ENCODE measurements at regions not wholly inside any gene's neighbourhood (a gene's known extent, or its start where the extent isn't known, plus 50 kb on each side); places are given as distances from the start of the nearest gene placed in this dataset.

DNA sequence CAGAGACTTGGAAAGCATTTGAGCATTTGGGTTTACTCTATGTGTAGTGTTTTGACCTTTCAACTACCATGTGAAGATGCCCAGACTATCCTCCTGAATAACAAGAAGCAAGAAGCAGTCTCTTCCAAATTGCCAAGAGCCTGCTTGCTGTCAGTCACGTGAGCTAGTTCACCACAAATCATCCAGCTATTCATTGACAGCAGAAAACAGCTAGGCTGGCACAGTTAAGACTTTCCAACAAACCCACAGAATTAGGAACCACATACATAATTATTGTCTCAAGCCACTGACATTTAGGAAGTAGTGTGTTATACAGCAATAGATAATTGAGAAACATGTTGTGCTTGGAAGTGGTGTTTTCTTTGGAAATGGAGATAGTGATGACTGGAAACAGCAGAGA is 1652.0 kb downstream of the NCAM2 start:
- no peak overlapping the region for H3K4me3 Mint-ChIP-seq
- H3K27ac Mint-ChIP-seq, result no peak overlapping the region
- ATAC-seq (ENCODE audit: low read depth) (no peak), DNase-seq (no peak)
- POLR2A ChIA-PET, result no interaction called here
- no peaks in the 10 kb centered on the region for H3K9me3 Mint-ChIP-seq
- H3K36me3 Mint-ChIP-seq, result no peaks in the 10 kb centered on the region
- no peaks in the 10 kb centered on the region for H3K4me1 Mint-ChIP-seq
- H3K27me3 Mint-ChIP-seq, result no peaks in the 10 kb centered on the region

DNA sequence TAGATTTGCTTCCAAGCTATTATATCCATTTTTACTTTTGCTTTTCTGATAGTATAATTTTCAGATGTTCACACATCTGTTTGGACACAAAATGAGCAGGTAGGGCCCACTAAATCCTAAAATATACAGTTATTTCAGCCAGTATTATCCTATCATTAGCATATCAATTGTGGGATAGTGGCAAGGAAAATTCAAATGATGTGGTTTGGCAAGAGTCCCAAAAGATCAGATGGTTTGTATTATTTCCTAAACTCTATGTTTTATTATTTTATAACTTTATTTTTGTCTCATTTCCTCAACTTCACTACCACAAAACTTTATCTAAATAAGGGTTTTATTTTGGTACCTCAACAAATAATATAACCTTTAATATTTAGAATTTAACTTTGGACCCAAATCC is 1659.6 kb downstream of the NCAM2 start:
- DNase-seq, result no peak
- Mint-ChIP-seq H3K36me3 (no peaks in the 10 kb centered on the region), H3K27me3 (no peaks in the 10 kb centered on the region), H3K4me3 (no peak overlapping the region), H3K27ac (no peak overlapping the region), H3K4me1 (no peaks in the 10 kb centered on the region), H3K9me3 (no peaks in the 10 kb centered on the region)
- ATAC-seq (ENCODE audit: low read depth), result no peak
- POLR2A ChIA-PET, result no interaction called here

DNA sequence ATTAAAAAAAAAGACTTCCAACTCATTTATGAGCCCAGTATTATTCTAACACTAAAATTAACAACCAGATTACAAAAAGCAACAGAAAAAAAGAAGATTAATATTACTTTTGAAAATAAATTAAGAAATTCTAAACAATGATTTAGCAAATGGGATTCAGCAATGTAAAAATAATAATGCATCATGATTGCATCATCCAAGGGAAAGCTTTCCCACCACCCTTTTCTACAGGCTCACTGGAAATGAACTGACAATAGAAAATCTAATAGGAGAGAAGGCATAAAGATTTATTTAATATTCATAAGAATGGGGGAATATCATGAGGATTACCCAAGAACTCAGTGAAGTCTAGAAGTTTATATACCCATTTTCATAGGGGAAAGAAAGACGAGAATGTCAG is 1671.9 kb downstream of the NCAM2 start:
- DNase-seq (no peak), ATAC-seq (ENCODE audit: low read depth) (no peak)
- H3K27ac Mint-ChIP-seq, result no peak overlapping the region
- H3K27me3 Mint-ChIP-seq, result no peaks in the 10 kb centered on the region
- POLR2A ChIA-PET, result no interaction called here
- H3K36me3 Mint-ChIP-seq, result no peaks in the 10 kb centered on the region
- H3K4me3 Mint-ChIP-seq, result no peak overlapping the region
- H3K9me3 Mint-ChIP-seq, result no peaks in the 10 kb centered on the region
- H3K4me1 Mint-ChIP-seq, result no peaks in the 10 kb centered on the region

DNA sequence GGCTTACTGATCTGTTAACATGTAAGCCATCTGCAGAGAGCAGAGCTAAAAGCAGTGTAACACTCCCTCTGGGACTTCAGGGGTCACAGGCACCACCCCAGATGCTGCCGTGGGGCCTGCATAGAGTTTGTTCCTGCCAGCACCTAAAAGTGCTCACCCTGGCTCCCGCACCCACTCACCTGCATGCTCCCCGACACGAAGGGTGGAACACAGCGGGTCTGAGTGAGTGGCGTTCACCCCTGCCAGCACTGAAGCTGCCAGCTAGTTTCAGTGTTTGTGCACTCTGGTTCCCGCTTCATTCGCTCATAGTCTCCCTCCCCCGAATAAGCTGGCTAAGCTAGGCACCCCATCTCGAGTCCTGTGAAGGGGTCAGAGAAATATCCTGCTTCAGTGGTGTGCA is 1681.0 kb downstream of the NCAM2 start:
- Mint-ChIP-seq H3K9me3 (no peaks in the 10 kb centered on the region), H3K27me3 (no peaks in the 10 kb centered on the region), H3K4me1 (no peaks in the 10 kb centered on the region), H3K36me3 (no peaks in the 10 kb centered on the region), H3K27ac (no peak overlapping the region), H3K4me3 (no peak overlapping the region)
- ATAC-seq (ENCODE audit: low read depth), result no peak
- POLR2A ChIA-PET, result no interaction called here
- DNase-seq, result no peak

DNA sequence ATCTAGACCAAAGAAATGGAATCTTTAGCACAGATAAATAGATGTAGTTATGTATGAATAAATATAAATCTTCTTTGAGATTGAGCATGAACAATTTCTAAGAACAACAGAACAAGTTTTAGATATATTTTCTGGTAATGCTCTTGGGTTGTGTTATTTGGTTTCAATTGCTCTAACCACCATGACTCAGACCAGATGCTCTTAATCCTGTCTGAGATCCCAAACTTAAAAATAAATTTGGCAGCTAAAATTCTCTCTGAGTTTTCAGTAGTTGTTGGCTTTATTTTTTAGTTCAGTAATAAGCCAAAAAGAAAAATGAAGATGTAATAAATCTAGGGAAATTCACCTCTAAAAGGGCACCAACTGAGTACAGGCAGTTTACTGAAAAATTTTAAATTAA is 1693.4 kb downstream of the NCAM2 start:
- H3K4me1 Mint-ChIP-seq, result no peaks in the 10 kb centered on the region
- DNase-seq (no peak), ATAC-seq (ENCODE audit: low read depth) (no peak)
- H3K27me3 Mint-ChIP-seq, result no peaks in the 10 kb centered on the region
- H3K9me3 Mint-ChIP-seq, result peaks cover 9% of the 10 kb centered on the region
- no peaks in the 10 kb centered on the region for H3K36me3 Mint-ChIP-seq
- H3K27ac Mint-ChIP-seq, result no peak overlapping the region
- H3K4me3 Mint-ChIP-seq, result no peak overlapping the region
- POLR2A ChIA-PET, result no interaction called here

DNA sequence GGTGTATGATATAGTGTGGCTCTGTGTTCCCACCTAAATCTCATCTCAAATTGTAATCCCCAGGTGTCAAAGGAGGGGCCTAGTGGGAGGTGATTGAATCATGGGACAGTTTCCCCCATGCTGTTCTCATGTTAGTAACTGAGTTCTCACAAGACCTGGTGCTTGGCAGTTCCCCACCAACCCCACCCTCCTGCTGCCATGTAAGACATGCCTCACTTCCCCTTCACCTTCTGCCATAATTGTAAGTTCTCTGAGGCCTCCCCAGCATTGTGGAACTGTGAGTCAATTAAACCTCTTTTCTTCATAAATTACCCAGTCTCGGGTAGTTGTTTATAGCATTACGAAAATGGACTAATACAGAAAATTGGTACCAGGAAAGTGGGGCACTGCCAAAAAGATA is 1705.3 kb downstream of the NCAM2 start:
- H3K9me3 Mint-ChIP-seq, result no peaks in the 10 kb centered on the region

DNA sequence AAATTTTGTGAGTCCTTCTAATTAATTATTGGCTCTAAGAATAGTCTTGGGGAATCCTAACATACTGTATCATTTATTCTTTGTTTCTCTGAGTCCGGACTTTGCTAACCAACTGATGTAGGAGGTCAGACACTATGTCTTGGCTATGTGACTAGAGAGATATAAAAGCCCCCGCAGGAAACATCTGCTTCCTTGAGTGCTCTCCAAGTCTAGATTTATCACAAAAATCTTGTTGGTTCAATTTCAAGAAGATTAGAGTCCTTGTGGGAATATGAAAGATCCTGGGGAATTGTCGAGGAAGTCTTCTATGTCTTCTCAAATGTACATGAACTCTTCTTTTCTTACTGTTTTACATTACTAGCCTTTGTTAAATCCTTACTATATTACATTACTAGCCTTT is 1712.5 kb downstream of the NCAM2 start:
- DNase-seq, result no peak
- H3K4me1 Mint-ChIP-seq, result no peaks in the 10 kb centered on the region
- no peaks in the 10 kb centered on the region for H3K9me3 Mint-ChIP-seq
- POLR2A ChIA-PET, result no interaction called here
- no peak for ATAC-seq (ENCODE audit: low read depth)
- H3K4me3 Mint-ChIP-seq, result no peak overlapping the region
- no peaks in the 10 kb centered on the region for H3K27me3 Mint-ChIP-seq
- no peaks in the 10 kb centered on the region for H3K36me3 Mint-ChIP-seq
- no peak overlapping the region for H3K27ac Mint-ChIP-seq

More for the DNA sequence above, 1705.3 kb downstream of the NCAM2 start:
- no peaks in the 10 kb centered on the region for H3K27me3 Mint-ChIP-seq
- no peaks in the 10 kb centered on the region for H3K36me3 Mint-ChIP-seq
- POLR2A ChIA-PET, result no interaction called here
- ATAC-seq (ENCODE audit: low read depth), result no peak
- H3K27ac Mint-ChIP-seq, result no peak overlapping the region
- DNase-seq, result no peak
- H3K4me3 Mint-ChIP-seq, result no peak overlapping the region
- no peaks in the 10 kb centered on the region for H3K4me1 Mint-ChIP-seq

DNA sequence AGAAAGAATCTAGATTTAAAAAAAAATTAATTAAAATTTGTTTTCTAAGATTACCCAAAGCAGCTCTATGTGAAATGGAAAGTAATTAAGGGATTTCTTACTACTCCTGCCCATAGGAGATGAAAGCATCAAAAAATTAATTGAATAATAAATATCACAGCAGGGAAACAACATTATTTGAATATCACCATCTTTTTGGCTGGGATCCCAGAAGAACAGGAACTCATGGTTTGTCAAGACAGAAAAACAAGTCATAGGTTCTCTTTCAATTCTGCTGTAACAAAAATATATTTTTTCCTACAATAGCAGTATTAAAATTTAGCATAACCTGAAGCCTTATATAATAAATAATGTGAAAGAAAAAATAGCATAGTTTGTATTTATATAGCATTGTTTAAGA is 1713.4 kb downstream of the NCAM2 start:
- H3K27me3 Mint-ChIP-seq, result no peaks in the 10 kb centered on the region
- no peaks in the 10 kb centered on the region for H3K9me3 Mint-ChIP-seq
- no peak for DNase-seq
- H3K4me3 Mint-ChIP-seq, result no peak overlapping the region
- POLR2A ChIA-PET, result no interaction called here
- H3K27ac Mint-ChIP-seq, result no peak overlapping the region
- no peaks in the 10 kb centered on the region for H3K4me1 Mint-ChIP-seq
- no peak for ATAC-seq (ENCODE audit: low read depth)
- no peaks in the 10 kb centered on the region for H3K36me3 Mint-ChIP-seq

DNA sequence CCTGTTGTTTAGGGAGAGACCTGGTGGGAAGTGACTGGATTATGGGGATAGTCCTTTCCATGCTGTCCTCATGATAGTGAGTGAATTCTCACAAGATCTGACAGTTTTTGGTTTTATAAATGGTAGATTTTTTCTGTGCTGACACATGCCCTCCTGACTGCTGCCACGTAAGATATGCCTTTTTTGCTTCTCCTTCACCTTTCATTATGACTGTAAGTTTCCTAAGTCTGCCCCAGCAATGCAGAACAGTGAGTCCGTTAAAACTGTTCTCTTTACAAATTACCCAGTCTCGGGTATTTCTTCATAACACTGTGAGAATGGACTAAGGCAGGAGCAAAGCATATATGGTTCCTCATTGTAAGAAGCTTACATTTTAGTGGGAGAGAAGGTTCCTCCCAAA is 1727.2 kb downstream of the NCAM2 start:
- Mint-ChIP-seq H3K27me3 (no peaks in the 10 kb centered on the region), H3K4me3 (no peak overlapping the region), H3K27ac (no peak overlapping the region), H3K36me3 (no peaks in the 10 kb centered on the region), H3K9me3 (peaks cover 4% of the 10 kb centered on the region), H3K4me1 (no peaks in the 10 kb centered on the region)
- DNase-seq, result no peak
- POLR2A ChIA-PET, result no interaction called here
- no peak for ATAC-seq (ENCODE audit: low read depth)

DNA sequence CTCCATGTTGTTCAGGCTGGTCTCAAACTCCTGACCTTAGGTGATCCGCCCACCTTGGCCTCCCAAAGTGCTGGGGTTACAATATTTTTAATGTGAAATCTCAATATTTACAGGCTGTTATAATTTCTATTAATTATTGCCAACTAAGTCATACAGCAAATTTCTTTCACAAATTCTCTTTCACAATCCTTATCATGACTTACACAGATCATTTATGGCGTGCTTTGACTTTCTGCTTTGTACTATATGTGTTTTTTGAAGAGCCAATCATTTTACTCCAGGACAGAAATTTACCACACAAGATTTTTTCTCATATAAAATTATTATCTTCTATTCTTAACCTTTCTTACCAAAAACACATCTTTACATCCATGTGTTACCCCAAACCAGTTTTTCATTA is 1729.9 kb downstream of the NCAM2 start:
- DNase-seq (no peak), ATAC-seq (ENCODE audit: low read depth) (no peak)
- POLR2A ChIA-PET, result interaction anchor here (0.6 kb wide), 1 partner anchor 1648 kb away, joined by 5 read pairs; no protein-coding TSS in a partner anchor
- H3K36me3 Mint-ChIP-seq, result no peaks in the 10 kb centered on the region
- H3K27ac Mint-ChIP-seq, result no peak overlapping the region
- peaks cover 4% of the 10 kb centered on the region for H3K9me3 Mint-ChIP-seq
- H3K4me1 Mint-ChIP-seq, result no peaks in the 10 kb centered on the region
- H3K27me3 Mint-ChIP-seq, result no peaks in the 10 kb centered on the region
- H3K4me3 Mint-ChIP-seq, result no peak overlapping the region

DNA sequence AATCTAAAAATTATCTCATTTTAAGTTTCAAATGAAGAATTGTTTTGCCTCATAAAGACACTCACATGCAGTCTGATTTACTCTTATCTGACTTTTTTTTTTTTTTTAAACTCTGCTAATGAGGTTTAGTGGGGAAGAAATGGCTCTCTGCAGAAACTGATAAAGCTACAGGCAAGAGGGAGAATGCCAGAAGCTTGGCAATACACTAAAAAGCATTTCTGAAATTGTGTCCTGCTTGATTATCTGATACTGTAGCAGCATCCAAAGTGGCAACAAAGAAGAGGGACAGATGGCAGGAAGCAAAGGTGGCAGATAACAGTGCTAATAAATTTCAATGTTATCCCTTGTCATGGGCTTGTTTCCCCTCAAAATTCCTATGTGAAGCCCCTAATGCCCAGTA is 1744.9 kb downstream of the NCAM2 start:
- no peak overlapping the region for H3K4me3 Mint-ChIP-seq
- POLR2A ChIA-PET, result no interaction called here
- H3K27me3 Mint-ChIP-seq, result no peaks in the 10 kb centered on the region
- H3K9me3 Mint-ChIP-seq, result no peaks in the 10 kb centered on the region
- no peaks in the 10 kb centered on the region for H3K4me1 Mint-ChIP-seq
- H3K27ac Mint-ChIP-seq, result no peak overlapping the region
- ATAC-seq (ENCODE audit: low read depth) (no peak), DNase-seq (no peak)
- H3K36me3 Mint-ChIP-seq, result no peaks in the 10 kb centered on the region

DNA sequence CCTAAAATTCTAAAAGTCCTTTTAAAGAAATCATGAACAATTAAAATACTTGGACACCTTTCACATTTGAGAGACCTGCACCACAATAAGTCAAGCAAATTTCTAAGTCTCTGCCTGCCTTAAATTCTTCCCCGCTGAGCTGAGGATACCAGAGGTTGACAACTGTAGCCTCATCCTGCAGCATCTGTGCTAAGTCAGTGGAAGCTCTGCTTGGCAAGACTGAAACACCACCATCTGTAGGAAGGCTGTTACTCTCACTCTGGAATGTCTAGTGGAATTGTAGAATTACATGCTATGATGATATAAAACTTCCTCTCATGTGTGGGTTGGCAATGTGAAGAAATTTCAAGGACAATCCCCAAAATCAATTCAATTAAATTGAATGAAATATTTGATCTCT is 1756.5 kb downstream of the NCAM2 start:
- Mint-ChIP-seq H3K4me1 (no peaks in the 10 kb centered on the region), H3K4me3 (no peak overlapping the region), H3K27ac (no peak overlapping the region), H3K36me3 (no peaks in the 10 kb centered on the region), H3K9me3 (no peaks in the 10 kb centered on the region), H3K27me3 (no peaks in the 10 kb centered on the region)
- POLR2A ChIA-PET, result no interaction called here
- ATAC-seq (ENCODE audit: low read depth) (no peak), DNase-seq (no peak)

DNA sequence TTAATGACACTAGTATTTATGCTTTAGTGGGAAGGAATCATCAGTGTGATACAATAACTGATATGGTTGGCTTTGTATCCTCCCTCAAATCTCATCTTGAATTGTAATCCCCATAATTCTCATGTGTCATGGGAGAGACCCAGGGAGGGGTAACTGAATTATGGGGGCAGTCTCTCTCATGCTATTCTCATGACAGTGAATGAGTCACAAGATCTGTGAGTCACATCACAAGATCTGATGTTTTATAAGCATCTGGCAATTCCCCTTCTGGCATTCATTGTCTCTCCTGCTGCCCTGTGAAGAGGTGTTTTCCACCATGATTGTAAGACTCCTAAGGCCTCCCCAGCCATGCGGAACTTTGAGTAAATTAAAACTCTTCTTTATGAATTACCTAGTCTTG is 1760.3 kb downstream of the NCAM2 start:
- Mint-ChIP-seq H3K4me1 (no peaks in the 10 kb centered on the region), H3K27me3 (no peaks in the 10 kb centered on the region), H3K36me3 (no peaks in the 10 kb centered on the region), H3K27ac (no peak overlapping the region), H3K9me3 (no peaks in the 10 kb centered on the region), H3K4me3 (no peak overlapping the region)
- ATAC-seq (ENCODE audit: low read depth), result no peak
- DNase-seq, result no peak
- POLR2A ChIA-PET, result no interaction called here

DNA sequence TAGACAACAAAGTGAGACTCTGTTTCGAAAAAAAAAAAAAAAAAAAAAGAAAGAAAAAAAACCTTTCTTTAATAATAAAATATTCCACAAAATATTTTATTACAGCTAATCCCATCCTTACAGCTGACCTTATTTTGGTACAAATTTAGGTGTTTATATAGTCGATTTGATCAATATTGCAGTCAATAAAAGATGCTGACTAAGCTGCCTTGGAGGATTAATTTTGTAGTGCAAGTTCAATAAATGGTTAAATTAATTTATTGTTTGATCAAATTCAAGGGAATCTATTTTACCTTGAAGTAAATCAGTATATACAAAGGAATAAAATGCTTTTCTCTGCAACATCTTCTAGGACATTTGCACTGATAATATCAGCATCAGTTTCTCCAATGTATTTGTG is 1764.3 kb downstream of the NCAM2 start:
- Mint-ChIP-seq H3K36me3 (no peaks in the 10 kb centered on the region), H3K4me3 (no peak overlapping the region), H3K27ac (no peak overlapping the region), H3K27me3 (no peaks in the 10 kb centered on the region), H3K4me1 (no peaks in the 10 kb centered on the region), H3K9me3 (no peaks in the 10 kb centered on the region)
- POLR2A ChIA-PET, result no interaction called here
- DNase-seq (no peak), ATAC-seq (ENCODE audit: low read depth) (no peak)

DNA sequence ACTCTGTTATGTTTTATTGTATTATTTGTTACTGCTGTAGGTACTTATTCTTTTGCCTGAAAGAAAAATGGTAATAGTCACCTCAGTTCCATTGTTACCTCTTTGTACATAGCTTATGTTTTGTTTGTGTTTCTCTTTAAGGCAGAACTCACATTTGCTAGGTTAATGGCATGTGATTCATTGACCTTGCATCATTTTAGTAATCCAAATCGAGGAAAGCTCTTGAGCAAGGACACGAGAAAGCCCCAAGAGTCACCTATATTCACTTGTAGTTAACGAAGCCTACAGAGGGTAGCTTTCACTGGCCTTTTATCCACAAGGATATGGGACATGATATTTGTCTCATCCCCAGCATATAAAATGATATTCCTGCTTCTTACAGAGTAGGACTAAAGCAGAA is 1765.2 kb downstream of the NCAM2 start:
- ATAC-seq (ENCODE audit: low read depth), result no peak
- POLR2A ChIA-PET, result no interaction called here
- no peaks in the 10 kb centered on the region for H3K9me3 Mint-ChIP-seq
- no peaks in the 10 kb centered on the region for H3K27me3 Mint-ChIP-seq
- DNase-seq, result no peak
- H3K4me3 Mint-ChIP-seq, result no peak overlapping the region
- no peak overlapping the region for H3K27ac Mint-ChIP-seq
- no peaks in the 10 kb centered on the region for H3K36me3 Mint-ChIP-seq
- no peaks in the 10 kb centered on the region for H3K4me1 Mint-ChIP-seq
